Fibroblast of pulmonary artery (primary cell): ENCODE measurements at regions not wholly inside any gene's neighbourhood (a gene's known extent, or its start where the extent isn't known, plus 50 kb on each side); places are given as distances from the start of the nearest gene placed in this dataset.

Experiments
- DNase-seq: peaks from one replicate; pipeline ENCODE4 v3.0.0-alpha.2; 2010; ENCODE audit warnings: low read depth
- H3K4me3 ChIP-seq: replicated peaks from 2 replicates; pipeline ENCODE4 v1.5.1; 2011; ENCODE audit warnings: low read depth, mild to moderate bottlenecking, control low read depth, low read length, moderate library complexity
- TF ChIP-seq, protein P1 (sequence below): IDR thresholded peaks from 2 replicates; pipeline ENCODE4 v1.5.1; 2011; ENCODE audit warnings: mild to moderate bottlenecking, control low read depth, low read length, inconsistent platforms; ENCODE audit errors: missing control alignments

DNA sequence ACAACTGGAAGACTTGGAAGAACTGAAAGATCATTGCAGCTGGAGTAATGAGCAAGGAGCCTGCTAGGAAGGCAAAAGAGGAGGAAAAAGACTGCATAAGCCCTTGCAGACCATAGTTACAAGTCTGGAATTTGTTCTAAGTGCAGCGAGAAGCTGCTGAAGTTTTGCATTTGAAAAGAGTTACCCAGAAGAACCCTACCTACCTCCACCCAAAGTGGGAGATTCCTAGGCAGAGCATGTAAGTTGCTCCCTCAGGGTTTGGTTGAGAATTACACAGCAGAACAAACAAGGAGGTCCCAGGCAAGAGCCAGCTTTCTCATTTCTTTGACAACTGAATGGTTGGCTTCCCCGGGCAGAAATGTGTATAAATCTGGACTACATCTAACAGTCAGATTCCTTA, 118.7 kb upstream of the NUDT7 start:
- no peak for DNase-seq
- no peak overlapping the region for H3K4me3 ChIP-seq
- TF ChIP-seq, protein P1, sequence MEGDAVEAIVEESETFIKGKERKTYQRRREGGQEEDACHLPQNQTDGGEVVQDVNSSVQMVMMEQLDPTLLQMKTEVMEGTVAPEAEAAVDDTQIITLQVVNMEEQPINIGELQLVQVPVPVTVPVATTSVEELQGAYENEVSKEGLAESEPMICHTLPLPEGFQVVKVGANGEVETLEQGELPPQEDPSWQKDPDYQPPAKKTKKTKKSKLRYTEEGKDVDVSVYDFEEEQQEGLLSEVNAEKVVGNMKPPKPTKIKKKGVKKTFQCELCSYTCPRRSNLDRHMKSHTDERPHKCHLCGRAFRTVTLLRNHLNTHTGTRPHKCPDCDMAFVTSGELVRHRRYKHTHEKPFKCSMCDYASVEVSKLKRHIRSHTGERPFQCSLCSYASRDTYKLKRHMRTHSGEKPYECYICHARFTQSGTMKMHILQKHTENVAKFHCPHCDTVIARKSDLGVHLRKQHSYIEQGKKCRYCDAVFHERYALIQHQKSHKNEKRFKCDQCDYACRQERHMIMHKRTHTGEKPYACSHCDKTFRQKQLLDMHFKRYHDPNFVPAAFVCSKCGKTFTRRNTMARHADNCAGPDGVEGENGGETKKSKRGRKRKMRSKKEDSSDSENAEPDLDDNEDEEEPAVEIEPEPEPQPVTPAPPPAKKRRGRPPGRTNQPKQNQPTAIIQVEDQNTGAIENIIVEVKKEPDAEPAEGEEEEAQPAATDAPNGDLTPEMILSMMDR, result no peak

DNA sequence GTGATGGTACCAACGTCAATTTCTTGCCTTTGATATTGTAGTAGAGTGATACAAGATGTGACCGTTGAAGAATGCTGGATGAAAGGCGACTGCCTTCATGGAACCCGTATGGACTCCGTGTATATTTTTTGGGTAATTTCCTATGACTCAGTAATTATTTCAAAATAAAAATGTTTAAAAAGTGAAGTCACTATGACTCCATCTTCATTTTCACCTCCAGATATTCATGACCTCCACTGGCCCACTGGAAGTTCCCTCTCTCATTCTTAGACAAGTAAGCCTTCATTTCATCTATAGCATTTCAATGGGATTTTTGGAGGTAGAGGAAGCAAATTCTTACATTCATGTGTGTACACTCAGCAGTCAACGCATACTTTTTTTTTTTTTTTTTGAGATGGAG, 111.8 kb upstream of the NUDT7 start:
- DNase-seq, result no peak
- TF ChIP-seq, protein P1, result no peak
- H3K4me3 ChIP-seq, result no peak overlapping the region

DNA sequence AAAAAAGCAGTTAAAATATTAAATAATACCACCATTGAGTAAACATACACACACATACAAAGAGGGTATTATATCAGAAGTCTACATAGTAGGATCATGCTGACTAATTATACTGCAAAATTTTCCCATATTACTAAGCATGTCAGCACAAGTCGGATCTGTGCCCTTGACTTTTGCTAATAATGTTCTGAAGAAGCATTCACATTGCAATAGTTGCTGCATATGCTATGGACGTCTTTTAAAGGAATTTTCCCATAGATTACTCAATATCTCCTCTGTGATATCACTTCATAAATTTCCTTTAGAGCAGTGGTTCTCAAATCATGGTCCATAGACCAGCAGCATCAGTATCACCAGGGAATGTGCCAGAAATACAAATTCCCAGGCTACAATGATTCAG, 110.9 kb upstream of the NUDT7 start:
- no peak overlapping the region for H3K4me3 ChIP-seq
- TF ChIP-seq, protein P1, result no peak
- no peak for DNase-seq

DNA sequence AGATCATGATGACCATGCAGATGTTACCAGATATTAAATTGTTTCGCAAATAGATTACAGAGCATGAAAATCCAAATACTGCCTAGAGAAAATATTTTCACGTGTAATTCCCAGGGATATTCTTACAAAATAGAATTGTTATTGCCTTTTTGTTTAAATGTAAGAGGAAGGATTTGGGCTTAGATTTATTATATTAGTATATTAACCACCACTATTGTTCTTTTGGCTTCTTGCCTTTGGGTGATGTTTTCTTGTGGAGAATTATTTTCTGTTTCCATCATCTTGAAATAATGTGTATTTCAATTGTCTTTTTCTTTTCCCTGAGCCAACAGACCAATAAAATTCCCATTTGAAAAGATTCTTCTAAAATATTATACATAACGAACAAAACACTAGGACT, 109.7 kb upstream of the NUDT7 start:
- DNase-seq, result no peak
- H3K4me3 ChIP-seq, result no peak overlapping the region
- TF ChIP-seq, protein P1, result no peak

- DNase-seq, result no peak
- H3K4me3 ChIP-seq, result no peak overlapping the region
- TF ChIP-seq, protein P1, result no peak
Observed at GRCh38 chr16:77613095-77613494, 109.2 kb upstream of the NUDT7 start.

DNA sequence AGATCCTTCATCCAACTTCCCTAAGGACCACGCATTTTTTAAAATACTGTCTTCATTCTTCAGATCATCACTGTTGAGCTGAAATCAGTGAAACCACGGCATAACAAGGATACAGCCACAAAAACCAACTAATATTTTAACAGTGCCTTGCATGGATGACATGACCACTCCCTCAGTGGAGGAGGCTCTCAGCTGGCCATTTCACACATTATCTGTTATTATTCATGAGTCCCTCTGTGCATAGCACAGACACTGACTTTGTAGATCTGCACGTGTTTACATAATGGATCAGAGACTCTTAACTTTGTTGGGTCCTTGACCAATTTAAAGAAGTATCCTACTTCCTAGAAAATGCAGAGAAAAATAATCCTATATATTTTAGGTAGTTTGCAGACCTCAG, 104.8 kb upstream of the NUDT7 start:
- DNase-seq, result no peak
- H3K4me3 ChIP-seq, result no peak overlapping the region
- TF ChIP-seq, protein P1, result no peak

- TF ChIP-seq, protein P1, result no peak
- DNase-seq, result peak; percentile 32
- H3K4me3 ChIP-seq, result no peak overlapping the region
Observed at GRCh38 chr16:77617996-77618395, 104.3 kb upstream of the NUDT7 start.
